ENCODE measurements at regions not wholly inside any gene's neighbourhood (a gene's known extent, or its start where the extent isn't known, plus 50 kb on each side); places are given as distances from the start of the nearest gene placed in this dataset.
"Not testable (repeated sequence)": the region's sequence is repeated elsewhere in the genome, so short reads cannot be mapped to it uniquely, and the experiment has no call there.

DNA sequence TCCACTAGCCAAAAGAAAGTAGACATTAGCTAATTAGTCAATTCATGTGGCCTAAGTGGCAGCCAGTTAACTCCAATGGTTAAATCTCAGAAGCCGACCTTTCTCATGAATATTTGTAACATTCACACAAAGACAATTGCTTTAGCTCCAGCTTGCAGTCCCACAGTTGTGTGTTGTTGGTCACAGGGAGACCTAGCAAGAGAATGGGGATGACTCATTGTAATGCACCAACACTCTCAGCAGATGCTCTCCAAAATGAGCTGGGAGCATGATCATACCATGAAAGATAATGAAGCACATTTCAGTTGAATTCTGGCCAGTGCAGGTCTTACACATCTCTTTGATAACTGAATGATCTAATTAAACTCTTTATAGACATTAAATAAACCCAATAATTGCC is 160.4 kb downstream of the HLX start:
- H3K4me1 Mint-ChIP-seq, result no peaks in the 10 kb centered on the region

DNA sequence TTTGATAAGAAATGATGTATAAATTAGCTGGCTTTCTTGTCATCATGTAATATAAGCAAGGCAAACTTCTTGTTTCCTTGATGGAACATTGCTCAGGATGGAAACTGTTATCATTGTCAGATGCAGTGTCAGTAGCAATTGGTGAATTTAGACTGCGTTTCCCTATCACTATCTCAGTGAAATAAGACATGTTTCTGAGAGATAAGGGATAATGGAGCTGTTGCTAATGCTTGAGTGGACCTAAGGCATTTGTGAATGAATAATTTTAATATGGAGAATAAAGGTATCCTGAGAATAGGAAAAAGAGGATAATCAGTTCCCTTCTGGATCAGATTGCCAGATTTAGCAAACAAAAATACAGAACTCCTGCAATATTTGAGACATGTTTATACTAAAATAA is 160.9 kb downstream of the HLX start:
- Histone ChIP-seq H3K4me1 (ENCODE audit: insufficient read depth, low read length) (no peaks in the 10 kb centered on the region), H3K9me3 (ENCODE audit: low read length) (no peaks in the 10 kb centered on the region), H3K27ac (ENCODE audit: low read depth, low read length) (no peak overlapping the region), H3K27me3 (ENCODE audit: insufficient read depth, low read length, poor library complexity, severe bottlenecking) (no peaks in the 10 kb centered on the region), H3K4me3 (ENCODE audit: low read length) (no peak overlapping the region), H3K36me3 (ENCODE audit: insufficient read depth, low read length) (no peaks in the 10 kb centered on the region)
- POLR2A ChIA-PET, result no interaction called here
- Mint-ChIP-seq H3K27me3 (no peaks in the 10 kb centered on the region), H3K4me1 (no peaks in the 10 kb centered on the region), H3K36me3 (no peaks in the 10 kb centered on the region), H3K9me3 (peaks cover 0 to 3% (median 0%) of the 10 kb centered on the region in 5 donors), H3K4me3 (no peak overlapping the region), H3K27ac (no peak overlapping the region)
- CTCF ChIA-PET, result no interaction called here
- DNase-seq, result no peak

More for the DNA sequence above, 160.4 kb downstream of the HLX start:
- no peaks in the 10 kb centered on the region for H3K36me3 ChIP-seq (ENCODE audit: insufficient read depth, low read length)
- no peak overlapping the region for H3K27ac ChIP-seq (ENCODE audit: low read depth, low read length)
- CTCF ChIA-PET, result no interaction called here
- Mint-ChIP-seq H3K27ac (no peak overlapping the region), H3K27me3 (no peaks in the 10 kb centered on the region), H3K36me3 (no peaks in the 10 kb centered on the region), H3K4me3 (no peak overlapping the region), H3K9me3 (peaks cover 0 to 3% (median 0%) of the 10 kb centered on the region in 5 donors)
- H3K27me3 ChIP-seq (ENCODE audit: insufficient read depth, low read length, poor library complexity, severe bottlenecking), result no peaks in the 10 kb centered on the region
- H3K4me3 ChIP-seq (ENCODE audit: low read length), result no peak overlapping the region
- DNase-seq, result no peak
- no peaks in the 10 kb centered on the region for H3K9me3 ChIP-seq (ENCODE audit: low read length)
- no peaks in the 10 kb centered on the region for H3K4me1 ChIP-seq (ENCODE audit: insufficient read depth, low read length)
- POLR2A ChIA-PET, result no interaction called here

- CTCF ChIA-PET, result no interaction called here
These were observed 161.5 kb downstream of the HLX start for GRCh38 chr1:221040691-221041285.

DNA sequence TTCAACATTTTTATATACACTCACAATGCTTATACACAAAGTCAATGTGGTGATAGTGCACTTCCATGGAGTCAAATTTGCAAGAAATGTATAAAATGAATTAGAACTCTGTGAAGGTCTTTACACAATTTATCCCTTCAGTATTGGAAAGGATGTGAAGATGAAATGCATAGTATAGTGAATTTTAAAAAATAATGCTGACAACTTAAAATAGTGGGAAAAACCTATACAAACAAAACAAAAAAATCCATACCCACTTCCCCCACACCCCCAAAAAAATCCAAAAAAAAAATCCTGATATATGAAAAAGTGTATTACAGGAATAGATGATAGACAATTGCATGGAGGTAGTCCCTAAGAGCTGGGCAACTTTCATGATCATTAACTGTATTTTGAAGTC is 165.3 kb downstream of the HLX start:
- Mint-ChIP-seq H3K4me1 (no peaks in the 10 kb centered on the region), H3K27me3 (peaks cover 0 to 1% of the 10 kb centered on the region in 2 donors), H3K36me3 (no peaks in the 10 kb centered on the region), H3K27ac (no peak overlapping the region), H3K9me3 (peaks cover 0 to 6% (median 3%) of the 10 kb centered on the region in 5 donors), H3K4me3 (no peak overlapping the region)
- Histone ChIP-seq H3K36me3 (ENCODE audit: insufficient read depth, low read length) (no peaks in the 10 kb centered on the region), H3K4me1 (ENCODE audit: insufficient read depth, low read length) (no peaks in the 10 kb centered on the region), H3K27ac (ENCODE audit: low read depth, low read length) (no peak overlapping the region), H3K9me3 (ENCODE audit: low read length) (no peaks in the 10 kb centered on the region), H3K27me3 (ENCODE audit: insufficient read depth, low read length, poor library complexity, severe bottlenecking) (no peaks in the 10 kb centered on the region), H3K4me3 (ENCODE audit: low read length) (no peak overlapping the region)
- POLR2A ChIA-PET, result no interaction called here
- no peak for DNase-seq
- CTCF ChIA-PET, result no interaction called here

More at GRCh38 chr1:221040691-221041285, 161.5 kb downstream of the HLX start:
- Histone ChIP-seq H3K9me3 (ENCODE audit: low read length) (no peaks in the 10 kb centered on the region), H3K27me3 (ENCODE audit: insufficient read depth, low read length, poor library complexity, severe bottlenecking) (no peaks in the 10 kb centered on the region), H3K4me1 (ENCODE audit: insufficient read depth, low read length) (no peaks in the 10 kb centered on the region), H3K4me3 (ENCODE audit: low read length) (no peak overlapping the region), H3K36me3 (ENCODE audit: insufficient read depth, low read length) (no peaks in the 10 kb centered on the region), H3K27ac (ENCODE audit: low read depth, low read length) (no peak overlapping the region)
- Mint-ChIP-seq H3K36me3 (no peaks in the 10 kb centered on the region), H3K4me1 (no peaks in the 10 kb centered on the region), H3K27me3 (no peaks in the 10 kb centered on the region), H3K27ac (no peak overlapping the region), H3K4me3 (no peak overlapping the region), H3K9me3 (peaks cover 0 to 3% (median 0%) of the 10 kb centered on the region in 5 donors)
- no peak for DNase-seq
- POLR2A ChIA-PET, result no interaction called here

GRCh38 chr1:221045151-221045550 is 165.9 kb downstream of the HLX start:
- H3K4me1 Mint-ChIP-seq, result no peaks in the 10 kb centered on the region
- H3K4me3 ChIP-seq (ENCODE audit: low read length), result no peak overlapping the region
- H3K27me3 ChIP-seq (ENCODE audit: insufficient read depth, low read length, poor library complexity, severe bottlenecking), result no peaks in the 10 kb centered on the region
- H3K9me3 ChIP-seq (ENCODE audit: low read length), result no peaks in the 10 kb centered on the region
- no peak for DNase-seq
- H3K27me3 Mint-ChIP-seq, result peaks cover 0 to 1% of the 10 kb centered on the region in 2 donors
- no peaks in the 10 kb centered on the region for H3K36me3 ChIP-seq (ENCODE audit: insufficient read depth, low read length)
- CTCF ChIA-PET, result no interaction called here
- H3K27ac ChIP-seq (ENCODE audit: low read depth, low read length), result no peak overlapping the region
- POLR2A ChIA-PET, result no interaction called here
- H3K27ac Mint-ChIP-seq, result no peak overlapping the region
- no peaks in the 10 kb centered on the region for H3K36me3 Mint-ChIP-seq
- no peak overlapping the region for H3K4me3 Mint-ChIP-seq
- no peaks in the 10 kb centered on the region for H3K4me1 ChIP-seq (ENCODE audit: insufficient read depth, low read length)
- H3K9me3 Mint-ChIP-seq, result peaks cover 2 to 8% (median 5%) of the 10 kb centered on the region in 5 donors

GRCh38 chr1:221045842-221046831 is 166.9 kb downstream of the HLX start:
- no peaks in the 10 kb centered on the region for H3K36me3 Mint-ChIP-seq
- no peak overlapping the region for H3K27ac ChIP-seq (ENCODE audit: low read depth, low read length)
- ChIA-PET CTCF (no interaction called here), POLR2A (no interaction called here)
- no peaks in the 10 kb centered on the region for H3K27me3 ChIP-seq (ENCODE audit: insufficient read depth, low read length, poor library complexity, severe bottlenecking)
- H3K9me3 ChIP-seq (ENCODE audit: low read length), result no peaks in the 10 kb centered on the region
- no peak for DNase-seq
- no peak overlapping the region for H3K27ac Mint-ChIP-seq
- no peaks in the 10 kb centered on the region for H3K4me1 Mint-ChIP-seq
- H3K4me3 Mint-ChIP-seq, result no peak overlapping the region
- H3K9me3 Mint-ChIP-seq, result peaks cover 4 to 14% (median 7%) of the 10 kb centered on the region in 5 donors
- H3K4me1 ChIP-seq (ENCODE audit: insufficient read depth, low read length), result no peaks in the 10 kb centered on the region
- no peak overlapping the region for H3K4me3 ChIP-seq (ENCODE audit: low read length)
- no peaks in the 10 kb centered on the region for H3K36me3 ChIP-seq (ENCODE audit: insufficient read depth, low read length)
- H3K27me3 Mint-ChIP-seq, result peaks cover 0 to 1% of the 10 kb centered on the region in 2 donors

- H3K36me3 Mint-ChIP-seq; H3K9me3 ChIP-seq (ENCODE audit: low read length); H3K27me3 ChIP-seq (ENCODE audit: insufficient read depth, low read length, poor library complexity, severe bottlenecking); H3K4me3 ChIP-seq (ENCODE audit: low read length); H3K4me1 Mint-ChIP-seq; H3K27ac ChIP-seq (ENCODE audit: low read depth, low read length); H3K4me1 ChIP-seq (ENCODE audit: insufficient read depth, low read length); H3K4me3 Mint-ChIP-seq; CTCF ChIA-PET; POLR2A ChIA-PET; DNase-seq; H3K27me3 Mint-ChIP-seq; H3K36me3 ChIP-seq (ENCODE audit: insufficient read depth, low read length); H3K27ac Mint-ChIP-seq: not testable (repeated sequence)
- peaks cover 6 to 16% (median 8%) of the 10 kb centered on the region in 5 donors for H3K9me3 Mint-ChIP-seq
These were observed 172.1 kb downstream of the HLX start for GRCh38 chr1:221051391-221051790.

GRCh38 chr1:221053889-221054288 is 174.6 kb downstream of the HLX start:
- ChIA-PET POLR2A (no interaction called here), CTCF (no interaction called here)
- peaks cover 2 to 13% (median 7%) of the 10 kb centered on the region in 5 donors for H3K9me3 Mint-ChIP-seq
- H3K4me3 Mint-ChIP-seq, result no peak overlapping the region
- Histone ChIP-seq H3K9me3 (ENCODE audit: low read length) (no peaks in the 10 kb centered on the region), H3K4me3 (ENCODE audit: low read length) (no peak overlapping the region), H3K36me3 (ENCODE audit: insufficient read depth, low read length) (no peaks in the 10 kb centered on the region), H3K27ac (ENCODE audit: low read depth, low read length) (no peak overlapping the region), H3K4me1 (ENCODE audit: insufficient read depth, low read length) (no peaks in the 10 kb centered on the region), H3K27me3 (ENCODE audit: insufficient read depth, low read length, poor library complexity, severe bottlenecking) (no peaks in the 10 kb centered on the region)
- H3K36me3 Mint-ChIP-seq, result no peaks in the 10 kb centered on the region
- no peaks in the 10 kb centered on the region for H3K4me1 Mint-ChIP-seq
- no peak overlapping the region for H3K27ac Mint-ChIP-seq
- no peak for DNase-seq
- peaks cover 0 to 3% of the 10 kb centered on the region in 2 donors for H3K27me3 Mint-ChIP-seq

Measured in CD8-positive, alpha-beta memory T cell (primary cell).